HG02759 (cell line): ENCODE measurements at regions not wholly inside any gene's neighbourhood (a gene's known extent, or its start where the extent isn't known, plus 50 kb on each side); places are given as distances from the start of the nearest gene placed in this dataset.

Experiments
- ATAC-seq: cut with Tn5 transposase; IDR thresholded peaks from one replicate; pipeline ENCODE4 v1.9.1; 2021; ENCODE audit warnings: mild to moderate bottlenecking, moderate library complexity; ENCODE audit not compliant: unreplicated experiment

DNA sequence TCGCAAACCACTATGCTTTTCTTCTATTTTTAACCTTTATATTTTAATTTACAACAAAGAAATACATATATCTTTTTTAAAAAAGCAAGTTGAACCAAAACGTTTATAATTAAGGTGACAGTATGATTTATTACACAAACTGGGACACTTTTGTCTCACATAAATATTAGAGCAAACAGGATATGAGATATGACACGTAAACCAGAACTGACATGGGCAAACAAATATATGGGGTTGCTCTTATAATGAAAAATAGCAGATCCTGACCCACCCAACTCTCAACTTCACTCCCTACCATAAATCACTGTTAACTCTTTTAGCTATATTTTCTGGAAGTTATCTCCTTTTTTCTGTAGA lies 177.0 kb upstream of the EDNRA start:
- no peak for ATAC-seq

GRCh38 chr4:147307896-147308674 lies 172.8 kb upstream of the EDNRA start:
- no peak for ATAC-seq

GRCh38 chr4:147309434-147309833 lies 171.5 kb upstream of the EDNRA start:
- ATAC-seq, result no peak

DNA sequence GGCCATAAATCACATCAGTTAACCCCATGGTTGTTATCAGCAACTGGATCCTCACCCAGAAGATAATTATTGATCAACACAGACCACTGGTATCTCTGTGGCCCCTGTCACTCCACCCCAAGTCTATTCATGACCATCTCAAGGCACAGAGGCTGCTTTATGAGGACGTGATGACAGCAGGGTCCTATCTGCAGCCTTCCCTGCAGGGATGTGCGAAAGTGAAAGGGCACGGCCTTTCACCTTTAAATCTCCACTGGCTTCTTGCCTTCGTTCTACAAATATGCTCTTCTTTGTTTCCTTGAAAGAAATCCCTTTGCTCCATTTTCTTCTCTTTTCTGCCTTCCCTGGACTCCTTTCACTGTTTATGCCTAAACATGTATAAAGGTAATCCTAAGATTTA lies 170.6 kb upstream of the EDNRA start:
- ATAC-seq, result no peak

GRCh38 chr4:147311956-147312355 lies 168.9 kb upstream of the EDNRA start:
- ATAC-seq, result no peak

DNA sequence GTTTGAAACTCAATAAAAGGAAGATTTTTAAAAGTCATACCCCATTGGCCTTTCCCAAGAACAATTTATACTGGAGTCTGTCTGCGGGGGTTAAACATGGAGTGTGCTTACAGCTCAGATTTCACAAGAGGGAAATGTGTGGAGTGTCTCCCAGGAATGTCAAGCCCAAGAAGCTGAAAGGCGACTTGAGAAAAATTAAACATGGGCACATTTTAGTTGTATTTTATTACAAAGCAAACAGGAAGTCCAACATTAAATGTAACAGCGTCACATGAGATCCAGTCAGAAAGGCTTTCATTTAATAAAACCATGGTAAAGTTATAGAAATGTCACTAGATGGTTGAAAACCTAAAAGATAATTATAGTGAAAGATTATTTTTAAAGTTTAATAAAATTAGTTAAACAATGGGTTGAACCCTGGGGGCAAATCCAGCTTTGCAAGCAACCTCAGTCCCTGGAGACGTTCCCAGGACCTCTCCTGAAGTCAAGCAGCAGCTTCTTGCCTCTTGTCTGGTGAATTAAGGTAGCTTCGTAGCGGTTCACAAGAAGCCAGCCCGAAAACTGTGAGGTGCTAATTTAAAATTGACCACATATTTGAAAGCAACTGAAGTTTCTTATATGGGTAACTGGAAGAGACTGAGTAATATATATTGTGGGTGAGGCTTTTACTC lies 168.4 kb upstream of the EDNRA start:
- ATAC-seq, result no peak

DNA sequence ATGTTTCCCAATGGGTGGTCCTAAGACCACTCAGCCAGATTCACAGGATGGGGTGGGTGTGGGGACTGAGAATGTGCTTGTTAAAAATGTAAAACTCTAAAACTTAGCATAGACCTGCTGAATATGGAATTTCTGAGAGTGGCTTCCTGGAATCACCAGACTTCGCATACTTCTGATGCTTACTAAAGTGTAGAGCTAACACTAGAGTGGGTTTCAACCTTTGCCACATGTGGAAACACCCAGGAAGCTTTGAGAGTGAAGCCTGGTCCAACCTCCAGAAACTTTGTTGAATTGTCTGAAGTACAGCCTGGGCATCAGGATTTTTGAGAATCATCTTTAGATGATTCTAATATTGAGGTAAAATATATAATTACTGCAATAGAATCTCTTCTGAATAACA lies 167.8 kb upstream of the EDNRA start:
- ATAC-seq, result no peak

DNA sequence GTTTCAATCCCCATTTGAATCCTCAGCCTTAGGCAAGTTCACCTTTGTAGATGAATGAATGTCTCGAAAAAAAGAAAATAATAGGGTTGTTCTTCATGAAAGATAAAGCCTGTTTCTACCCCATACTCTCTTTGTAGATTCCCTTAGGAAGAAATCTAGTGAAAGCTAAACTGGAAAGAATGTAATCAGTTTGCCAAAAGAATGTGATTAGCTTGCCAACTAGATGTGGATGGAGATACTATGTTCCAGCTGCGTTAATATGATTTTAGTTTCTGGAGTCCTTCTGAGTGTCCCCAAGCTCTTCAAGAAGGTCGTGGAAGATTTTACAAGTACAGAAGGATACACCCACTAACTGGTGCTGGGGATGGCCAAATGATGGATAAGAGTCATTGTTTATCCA lies 162.3 kb upstream of the EDNRA start:
- no peak for ATAC-seq

DNA sequence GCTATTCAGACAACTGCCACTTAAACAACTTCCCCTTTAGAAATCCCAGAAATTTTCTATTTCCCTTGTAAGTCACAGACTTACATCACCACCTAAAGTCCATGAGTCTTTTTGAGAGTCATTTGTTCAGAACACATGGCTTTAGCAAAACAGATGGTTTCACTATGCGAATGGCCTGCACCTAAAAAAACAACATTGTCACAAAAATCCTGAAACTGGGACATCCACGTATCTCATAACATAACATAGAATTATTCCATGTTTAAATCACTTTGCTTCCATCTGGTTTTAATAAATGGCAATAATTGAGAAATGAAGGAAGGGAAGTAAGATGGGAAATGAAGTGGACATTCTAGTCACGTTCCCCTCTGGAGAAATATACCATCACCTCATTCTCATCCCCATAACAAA lies 155.3 kb upstream of the EDNRA start:
- no peak for ATAC-seq

- ATAC-seq, result no peak
Measured at GRCh38 chr4:147326591-147326990, 154.3 kb upstream of the EDNRA start.

DNA sequence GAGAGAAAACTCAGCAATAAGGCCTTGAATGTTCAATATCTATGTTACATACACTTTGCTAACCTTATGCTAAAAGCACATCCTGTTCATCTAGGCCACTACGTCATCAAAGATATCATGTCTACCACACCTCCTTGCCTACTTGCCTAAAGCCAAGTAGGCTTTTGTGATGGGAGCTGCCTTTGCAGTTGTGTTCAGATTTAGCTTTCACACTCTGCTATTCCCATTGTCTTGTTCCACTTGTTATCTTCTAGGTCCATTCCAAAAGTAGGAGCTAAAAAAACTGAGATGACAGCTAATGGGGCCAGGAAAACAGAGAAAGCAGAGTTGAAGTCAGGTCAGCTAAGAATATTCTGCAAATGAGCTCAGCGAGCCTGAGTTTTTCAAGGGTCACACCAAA lies 153.6 kb upstream of the EDNRA start:
- no peak for ATAC-seq

- no peak for ATAC-seq
Measured at GRCh38 chr4:147328189-147328588, 152.7 kb upstream of the EDNRA start.

GRCh38 chr4:147328756-147329446 lies 152.0 kb upstream of the EDNRA start:
- ATAC-seq, result no peak

DNA sequence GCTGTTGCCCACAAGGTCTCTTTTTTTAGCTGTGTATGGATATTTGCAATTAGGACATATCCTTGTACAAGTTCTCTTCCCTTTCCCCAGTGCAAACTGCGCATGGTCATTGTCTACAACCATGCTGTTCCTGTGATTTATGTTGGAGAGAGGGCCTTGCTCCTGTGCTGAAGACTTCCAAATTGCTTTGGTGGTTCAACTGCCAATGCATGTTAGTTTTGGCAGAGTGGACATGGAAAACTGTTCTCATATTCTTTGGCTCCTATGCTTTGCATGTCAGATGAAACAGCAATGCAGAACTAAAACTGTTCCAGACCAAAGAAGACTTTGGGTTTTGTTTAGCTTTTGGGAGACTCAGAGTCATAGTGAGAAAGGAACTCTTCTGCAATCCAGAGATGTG lies 148.8 kb upstream of the EDNRA start:
- no peak for ATAC-seq

DNA sequence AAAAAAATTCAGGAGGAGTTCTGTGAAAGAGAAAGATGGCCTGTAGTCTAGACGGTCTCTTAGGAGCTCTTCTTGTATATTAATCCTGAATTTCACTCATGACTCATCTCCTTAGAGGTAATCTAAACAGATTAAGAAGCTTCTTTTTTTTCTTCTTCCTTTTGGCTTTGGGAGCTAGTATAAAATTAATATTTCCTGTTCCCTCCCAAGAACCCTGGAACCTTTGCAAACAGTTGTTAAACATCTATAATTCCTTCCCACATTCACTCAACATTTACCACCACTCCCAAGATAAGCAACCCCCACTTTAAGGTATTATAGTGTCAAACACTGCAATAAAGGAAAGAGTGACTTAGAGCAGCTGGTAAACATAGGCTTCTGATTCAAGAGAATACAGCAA lies 146.4 kb upstream of the EDNRA start:
- no peak for ATAC-seq

GRCh38 chr4:147335183-147335582 lies 145.7 kb upstream of the EDNRA start:
- no peak for ATAC-seq

DNA sequence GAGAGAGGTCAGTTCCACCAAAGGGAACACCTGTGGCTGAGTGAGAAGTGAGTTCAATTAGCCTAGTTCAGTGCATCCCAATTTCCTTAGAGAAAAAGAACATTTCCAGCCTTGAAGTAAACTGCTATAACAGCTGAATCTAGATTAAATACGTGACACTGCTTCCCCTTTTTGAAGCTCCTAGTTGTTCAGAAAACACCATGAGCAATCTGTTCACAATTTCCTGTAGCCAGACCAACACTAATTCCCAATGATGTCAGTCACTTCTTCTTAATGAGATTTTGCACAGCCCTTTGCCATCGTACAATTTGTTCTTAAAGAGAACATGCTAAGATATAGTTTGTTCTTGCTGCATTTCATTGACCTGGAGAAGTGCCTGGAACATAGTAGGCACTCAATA lies 144.6 kb upstream of the EDNRA start:
- no peak for ATAC-seq

DNA sequence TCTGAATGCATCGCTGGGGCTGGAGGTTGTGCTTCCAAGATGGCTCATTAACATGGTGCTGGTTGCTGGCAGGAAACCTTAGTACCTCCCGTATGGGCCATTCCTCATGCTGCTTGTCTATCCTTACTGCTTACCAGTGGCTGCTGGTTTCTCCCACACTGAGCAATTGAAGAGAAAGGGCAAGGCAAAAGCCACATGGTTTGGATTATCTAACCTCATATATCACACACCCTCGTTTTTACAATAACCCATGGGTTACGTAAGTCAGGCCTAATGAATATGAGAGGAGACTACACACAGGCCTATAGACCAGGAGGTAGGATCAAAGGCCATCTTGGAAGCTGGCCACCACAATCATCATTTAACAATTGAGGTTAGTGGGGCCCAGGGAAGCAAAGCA lies 141.8 kb upstream of the EDNRA start:
- no peak for ATAC-seq

GRCh38 chr4:147340111-147340510 lies 140.8 kb upstream of the EDNRA start:
- no peak for ATAC-seq

DNA sequence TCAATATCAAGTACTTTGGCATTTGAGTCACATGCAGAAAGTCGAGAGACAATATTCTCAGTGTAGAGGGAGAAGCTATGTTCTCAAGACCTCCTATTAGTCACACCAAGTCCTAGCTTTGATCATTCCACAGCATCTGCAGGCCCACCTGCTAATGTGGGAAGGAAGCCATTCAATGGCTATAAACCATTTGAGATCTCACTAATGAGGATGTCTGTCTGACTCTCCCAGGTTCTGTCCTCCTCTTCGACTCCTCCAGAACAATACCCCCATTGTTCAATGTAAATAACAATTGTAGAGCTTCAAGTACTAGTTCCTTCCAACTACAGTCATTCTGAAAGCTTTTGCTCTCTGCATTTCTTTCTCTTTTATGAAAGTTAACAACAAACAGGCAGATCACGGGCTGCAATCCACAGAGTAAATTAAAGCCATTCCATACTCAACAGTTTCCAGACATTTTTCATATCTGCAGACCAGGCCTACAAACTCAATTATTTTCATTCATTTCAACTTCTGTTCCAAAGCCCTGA lies 140.2 kb upstream of the EDNRA start:
- ATAC-seq, result peak; percentile 52

- no peak for ATAC-seq
Measured at GRCh38 chr4:147343692-147344091, 137.2 kb upstream of the EDNRA start.

DNA sequence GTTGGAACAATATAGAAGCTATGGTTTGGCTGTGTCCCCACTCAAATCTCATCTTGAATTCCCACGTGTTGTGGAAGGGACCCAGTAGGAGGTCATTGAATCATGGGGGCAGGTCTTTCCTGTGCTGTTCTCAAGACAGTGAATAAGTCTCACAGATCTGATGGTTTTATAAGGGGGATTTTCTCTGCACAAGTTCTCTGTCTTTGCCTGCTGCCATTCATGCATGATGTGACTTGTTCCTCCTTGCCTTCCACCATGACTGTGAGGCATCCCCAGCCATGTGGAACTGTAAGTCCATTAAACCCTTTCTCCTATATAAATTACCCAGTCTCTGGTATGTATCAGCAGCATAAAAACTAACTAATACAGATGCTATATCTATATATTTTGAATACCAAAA lies 135.2 kb upstream of the EDNRA start:
- no peak for ATAC-seq
